Neural crest cell (in vitro differentiated cells): ENCODE measurements at regions not wholly inside any gene's neighbourhood (a gene's known extent, or its start where the extent isn't known, plus 50 kb on each side); places are given as distances from the start of the nearest gene placed in this dataset.
"Not testable (repeated sequence)": the region's sequence is repeated elsewhere in the genome, so short reads cannot be mapped to it uniquely, and the experiment has no call there.

Experiments
- DNase-seq: peaks from one replicate; pipeline ENCODE4 v3.0.0; 2021; ENCODE audit warnings: low read depth, mixed read lengths, low spot score
- H3K27ac Mint-ChIP-seq: one replicate; pipeline ENCODE4 v1.8.0; 2021; ENCODE audit warnings: mild to moderate bottlenecking, mixed read lengths; ENCODE audit not compliant: unreplicated experiment
- H3K27me3 Mint-ChIP-seq: 2 replicates; pipeline ENCODE4 v1.8.0; 2021; ENCODE audit warnings: low read depth, mild to moderate bottlenecking, mixed read lengths
- H3K36me3 Mint-ChIP-seq: 2 replicates; pipeline ENCODE4 v1.8.0; 2021; ENCODE audit warnings: low read depth, mild to moderate bottlenecking, mixed read lengths
- H3K4me1 Mint-ChIP-seq: 2 replicates; pipeline ENCODE4 v1.8.0; 2021; ENCODE audit warnings: mixed read lengths
- H3K4me3 Mint-ChIP-seq: one replicate; pipeline ENCODE4 v1.8.0; 2021; ENCODE audit warnings: mild to moderate bottlenecking, mixed read lengths
- H3K9me3 Mint-ChIP-seq: 2 replicates; pipeline ENCODE4 v1.8.0; 2021; ENCODE audit warnings: mixed read lengths
- CTCF ChIP-seq: fragments of 200-600 bp; sonication (generic); conservative IDR thresholded peaks from 2 replicates; pipeline ENCODE4 v1.5.0; 2021; ENCODE audit warnings: antibody characterized with exemption, mild to moderate bottlenecking

- no peaks in the 10 kb centered on the region for H3K27me3 Mint-ChIP-seq
- H3K27ac Mint-ChIP-seq = no peak overlapping the region
- no peaks in the 10 kb centered on the region for H3K36me3 Mint-ChIP-seq
- no peak for TF ChIP-seq CTCF
- H3K4me3 Mint-ChIP-seq = no peak overlapping the region
- H3K4me1 Mint-ChIP-seq = no peaks in the 10 kb centered on the region
- peaks cover 2% of the 10 kb centered on the region for H3K9me3 Mint-ChIP-seq
- no peak for DNase-seq
Observed at GRCh38 chr12:59486827-59487226, 109.0 kb upstream of the SLC16A7 start.

- Mint-ChIP-seq H3K27ac (no peak overlapping the region), H3K27me3 (no peaks in the 10 kb centered on the region), H3K9me3 (peaks cover 2% of the 10 kb centered on the region), H3K4me3 (no peak overlapping the region), H3K4me1 (no peaks in the 10 kb centered on the region), H3K36me3 (no peaks in the 10 kb centered on the region)
- DNase-seq = no peak
- TF ChIP-seq CTCF = no peak
Observed at GRCh38 chr12:59484575-59484974, 111.3 kb upstream of the SLC16A7 start.

- not testable (repeated sequence) for H3K4me3 Mint-ChIP-seq, H3K27ac Mint-ChIP-seq, H3K36me3 Mint-ChIP-seq, H3K27me3 Mint-ChIP-seq, DNase-seq, H3K4me1 Mint-ChIP-seq
- peaks cover 14% of the 10 kb centered on the region for H3K9me3 Mint-ChIP-seq
Observed at GRCh38 chr12:59474236-59474635, 121.6 kb upstream of the SLC16A7 start.

- DNase-seq = no peak
- Mint-ChIP-seq H3K9me3 (peaks cover 14% of the 10 kb centered on the region), H3K4me3 (no peak overlapping the region), H3K27me3 (no peaks in the 10 kb centered on the region), H3K36me3 (no peaks in the 10 kb centered on the region), H3K4me1 (no peaks in the 10 kb centered on the region), H3K27ac (no peak overlapping the region)
- no peak for TF ChIP-seq CTCF
Observed at GRCh38 chr12:59472273-59472672, 123.6 kb upstream of the SLC16A7 start.

- Mint-ChIP-seq H3K4me1 (no peaks in the 10 kb centered on the region), H3K4me3 (no peak overlapping the region), H3K36me3 (no peaks in the 10 kb centered on the region), H3K27me3 (no peaks in the 10 kb centered on the region), H3K9me3 (peaks cover 2% of the 10 kb centered on the region), H3K27ac (no peak overlapping the region)
- no peak for DNase-seq
- no peak for TF ChIP-seq CTCF
Observed at GRCh38 chr12:59459966-59460660, 135.7 kb upstream of the SLC16A7 start.

GRCh38 chr12:59453475-59453874, 142.4 kb upstream of the SLC16A7 start:
- no peak overlapping the region for H3K27ac Mint-ChIP-seq
- H3K36me3 Mint-ChIP-seq = no peaks in the 10 kb centered on the region
- TF ChIP-seq CTCF = no peak
- H3K27me3 Mint-ChIP-seq = no peaks in the 10 kb centered on the region
- H3K4me3 Mint-ChIP-seq = no peak overlapping the region
- no peaks in the 10 kb centered on the region for H3K9me3 Mint-ChIP-seq
- H3K4me1 Mint-ChIP-seq = no peaks in the 10 kb centered on the region
- DNase-seq = no peak
